Stimulated activated CD8-positive, alpha-beta memory T cell treated with anti-CD3 and anti-CD28 coated beads, Interleukin-2, amount 100 ng/mL, for 1 hour (primary cell): ENCODE measurements at regions not wholly inside any gene's neighbourhood (a gene's known extent, or its start where the extent isn't known, plus 50 kb on each side); places are given as distances from the start of the nearest gene placed in this dataset.
"Not testable (repeated sequence)": the region's sequence is repeated elsewhere in the genome, so short reads cannot be mapped to it uniquely, and the experiment has no call there.

Experiments used
- DNase-seq, 2 donors: peaks; one replicate each; pipeline ENCODE4 v3.0.0-alpha.2; 2020; ENCODE audit warnings: low read depth in 2 of 2

GRCh38 chr2:57156231-57156924, 890.2 kb upstream of the VRK2 start:
- no peak for DNase-seq

- no peak for DNase-seq
Measured at GRCh38 chr2:57160976-57161375, 885.6 kb upstream of the VRK2 start.

GRCh38 chr2:57177176-57177575, 869.4 kb upstream of the VRK2 start:
- DNase-seq = no peak

GRCh38 chr2:57180042-57180567, 866.5 kb upstream of the VRK2 start:
- no peak for DNase-seq

- no peak for DNase-seq
Measured at GRCh38 chr2:57180678-57181077, 865.9 kb upstream of the VRK2 start.

GRCh38 chr2:57181315-57182038, 865.1 kb upstream of the VRK2 start:
- DNase-seq = no peak

- no peak for DNase-seq
Measured at GRCh38 chr2:57182916-57183315, 863.7 kb upstream of the VRK2 start.

GRCh38 chr2:57185568-57185967, 861.0 kb upstream of the VRK2 start:
- DNase-seq = no peak

- no peak for DNase-seq
Measured at GRCh38 chr2:57190007-57190406, 856.6 kb upstream of the VRK2 start.

GRCh38 chr2:57199663-57200062, 846.9 kb upstream of the VRK2 start:
- DNase-seq = no peak

- DNase-seq = no peak
Measured at GRCh38 chr2:57204364-57204763, 842.2 kb upstream of the VRK2 start.

GRCh38 chr2:57205241-57205640, 841.4 kb upstream of the VRK2 start:
- DNase-seq = no peak

GRCh38 chr2:57207191-57207590, 839.4 kb upstream of the VRK2 start:
- DNase-seq = no peak

GRCh38 chr2:57209799-57210198, 836.8 kb upstream of the VRK2 start:
- DNase-seq = no peak

- DNase-seq = no peak
Measured at GRCh38 chr2:57210855-57211254, 835.8 kb upstream of the VRK2 start.

GRCh38 chr2:57217013-57217412, 829.6 kb upstream of the VRK2 start:
- DNase-seq = no peak

- no peak for DNase-seq
Measured at GRCh38 chr2:57218206-57218605, 828.4 kb upstream of the VRK2 start.

GRCh38 chr2:57229706-57230105, 816.9 kb upstream of the VRK2 start:
- DNase-seq = not testable (repeated sequence)

- DNase-seq = not testable (repeated sequence)
Measured at GRCh38 chr2:57232341-57232740, 814.3 kb upstream of the VRK2 start.

GRCh38 chr2:57251495-57251894, 795.1 kb upstream of the VRK2 start:
- not testable (repeated sequence) for DNase-seq

GRCh38 chr2:57276408-57276807, 770.2 kb upstream of the VRK2 start:
- DNase-seq = not testable (repeated sequence)

- no peak for DNase-seq
Measured at GRCh38 chr2:57278451-57278850, 768.2 kb upstream of the VRK2 start.

GRCh38 chr2:57291209-57291608, 755.4 kb upstream of the VRK2 start:
- no peak for DNase-seq
